ENCODE measurements at regions not wholly inside any gene's neighbourhood (a gene's known extent, or its start where the extent isn't known, plus 50 kb on each side); places are given as distances from the start of the nearest gene placed in this dataset.

GRCh38 chr11:23749762-23750430 lies 747.0 kb upstream of the LUZP2 start:
- CTCF ChIA-PET: no interaction called here
- POLR2A ChIA-PET (ENCODE audit: low non-redundant PET): no interaction called here
- intact Hi-C loops (cut with micrococcal nuclease; ENCODE audit: unreplicated experiment): no loop called here
- no peak overlapping the region for H3K4me3 ChIP-seq (ENCODE audit: low read depth, low read length, poor library complexity, severe bottlenecking)
- no peaks in the 10 kb centered on the region for H3K36me3 ChIP-seq (ENCODE audit: insufficient read depth, low read length, poor library complexity, severe bottlenecking)
- no peaks in the 10 kb centered on the region for H3K27me3 ChIP-seq (replicated peaks; ENCODE audit: insufficient read depth, low read depth, low read length, poor library complexity)
- H3K27ac ChIP-seq (ENCODE audit: low read depth, low read length, poor library complexity, severe bottlenecking): no peak overlapping the region
- TF ChIP-seq EZH2 (IDR thresholded peaks at IDR 0.05; ENCODE audit: borderline replicate concordance, low read depth, low read length, poor library complexity, severe bottlenecking): no peak
- TF ChIP-seq CTCF (conservative IDR thresholded peaks at IDR 0.05; ENCODE audit: low read depth, low read length): no peak
- H3K9me3 ChIP-seq (ENCODE audit: low read depth, low read length, poor library complexity, severe bottlenecking): no peaks in the 10 kb centered on the region
- no peaks in the 10 kb centered on the region for H3K4me1 ChIP-seq (ENCODE audit: insufficient read depth, low read length, poor library complexity, severe bottlenecking)
- DNase-seq (ENCODE audit: low spot score): no peak
- BruUV-seq (replicated peaks): no TSS peak

- H3K4me1 ChIP-seq (ENCODE audit: insufficient read depth, low read length, poor library complexity, severe bottlenecking): no peaks in the 10 kb centered on the region
- H3K36me3 ChIP-seq (ENCODE audit: insufficient read depth, low read length, poor library complexity, severe bottlenecking): no peaks in the 10 kb centered on the region
- CTCF ChIA-PET: no interaction called here
- no peaks in the 10 kb centered on the region for H3K27me3 ChIP-seq (replicated peaks; ENCODE audit: insufficient read depth, low read depth, low read length, poor library complexity)
- no TSS peak for BruUV-seq (replicated peaks)
- DNase-seq (ENCODE audit: low spot score): no peak
- H3K9me3 ChIP-seq (ENCODE audit: low read depth, low read length, poor library complexity, severe bottlenecking): no peaks in the 10 kb centered on the region
- POLR2A ChIA-PET (ENCODE audit: low non-redundant PET): no interaction called here
- no peak overlapping the region for H3K27ac ChIP-seq (ENCODE audit: low read depth, low read length, poor library complexity, severe bottlenecking)
- intact Hi-C loops (cut with micrococcal nuclease; ENCODE audit: unreplicated experiment): no loop called here
- no peak for TF ChIP-seq EZH2 (IDR thresholded peaks at IDR 0.05; ENCODE audit: borderline replicate concordance, low read depth, low read length, poor library complexity, severe bottlenecking)
- H3K4me3 ChIP-seq (ENCODE audit: low read depth, low read length, poor library complexity, severe bottlenecking): no peak overlapping the region
These were observed 745.6 kb upstream of the LUZP2 start for GRCh38 chr11:23751280-23751679.

- TF ChIP-seq CTCF (conservative IDR thresholded peaks at IDR 0.05; ENCODE audit: low read depth, low read length): no peak
- TF ChIP-seq EZH2 (IDR thresholded peaks at IDR 0.05; ENCODE audit: borderline replicate concordance, low read depth, low read length, poor library complexity, severe bottlenecking): no peak
- no peaks in the 10 kb centered on the region for H3K27me3 ChIP-seq (replicated peaks; ENCODE audit: insufficient read depth, low read depth, low read length, poor library complexity)
- CTCF ChIA-PET: no interaction called here
- no peak for DNase-seq (ENCODE audit: low spot score)
- no peak overlapping the region for H3K27ac ChIP-seq (ENCODE audit: low read depth, low read length, poor library complexity, severe bottlenecking)
- no peaks in the 10 kb centered on the region for H3K9me3 ChIP-seq (ENCODE audit: low read depth, low read length, poor library complexity, severe bottlenecking)
- no peak overlapping the region for H3K4me3 ChIP-seq (ENCODE audit: low read depth, low read length, poor library complexity, severe bottlenecking)
- intact Hi-C loops (cut with micrococcal nuclease; ENCODE audit: unreplicated experiment): no loop called here
- no peaks in the 10 kb centered on the region for H3K4me1 ChIP-seq (ENCODE audit: insufficient read depth, low read length, poor library complexity, severe bottlenecking)
- BruUV-seq (replicated peaks): no TSS peak
- POLR2A ChIA-PET (ENCODE audit: low non-redundant PET): no interaction called here
- H3K36me3 ChIP-seq (ENCODE audit: insufficient read depth, low read length, poor library complexity, severe bottlenecking): no peaks in the 10 kb centered on the region
These were observed 741.8 kb upstream of the LUZP2 start for GRCh38 chr11:23755076-23755475.

- TF ChIP-seq CTCF (conservative IDR thresholded peaks at IDR 0.05; ENCODE audit: low read depth, low read length) (no peak), EZH2 (IDR thresholded peaks at IDR 0.05; ENCODE audit: borderline replicate concordance, low read depth, low read length, poor library complexity, severe bottlenecking) (no peak)
- no TSS peak for BruUV-seq (replicated peaks)
- Histone ChIP-seq H3K9me3 (ENCODE audit: low read depth, low read length, poor library complexity, severe bottlenecking) (no peaks in the 10 kb centered on the region), H3K27ac (ENCODE audit: low read depth, low read length, poor library complexity, severe bottlenecking) (no peak overlapping the region), H3K36me3 (ENCODE audit: insufficient read depth, low read length, poor library complexity, severe bottlenecking) (no peaks in the 10 kb centered on the region), H3K4me3 (ENCODE audit: low read depth, low read length, poor library complexity, severe bottlenecking) (no peak overlapping the region), H3K4me1 (ENCODE audit: insufficient read depth, low read length, poor library complexity, severe bottlenecking) (no peaks in the 10 kb centered on the region), H3K27me3 (replicated peaks; ENCODE audit: insufficient read depth, low read depth, low read length, poor library complexity) (no peaks in the 10 kb centered on the region)
- ChIA-PET CTCF (no interaction called here), POLR2A (ENCODE audit: low non-redundant PET) (no interaction called here)
- no peak for DNase-seq (ENCODE audit: low spot score)
- intact Hi-C loops (cut with micrococcal nuclease; ENCODE audit: unreplicated experiment): no loop called here
These were observed 741.1 kb upstream of the LUZP2 start for GRCh38 chr11:23755769-23756168.
